H9 (cell line): ENCODE measurements at regions not wholly inside any gene's neighbourhood (a gene's known extent, or its start where the extent isn't known, plus 50 kb on each side); places are given as distances from the start of the nearest gene placed in this dataset.

Source experiments
- DNase-seq: peaks from one replicate; pipeline ENCODE4 v3.0.0-alpha.2; 2017
- H2AFZ ChIP-seq: one replicate; pipeline ENCODE4 v1.6.1; 2013; ENCODE audit warnings: mild to moderate bottlenecking, low read length, control low read depth, moderate library complexity
- H2AK5ac ChIP-seq: 2 replicates; pipeline ENCODE4 v1.6.1; 2013; ENCODE audit warnings: low read length, control low read depth, mixed read lengths; ENCODE audit not compliant: insufficient read length
- H2BK120ac ChIP-seq: one replicate; pipeline ENCODE4 v1.6.1; 2013; ENCODE audit warnings: low read depth, mild to moderate bottlenecking, low read length, control low read depth, inconsistent platforms; ENCODE audit not compliant: poor library complexity, severe bottlenecking
- H2BK12ac ChIP-seq: 2 replicates; pipeline ENCODE4 v1.6.1; 2013; ENCODE audit warnings: low read length, control low read depth, mixed read lengths, low read depth; ENCODE audit not compliant: insufficient read length
- H2BK15ac ChIP-seq: 2 replicates; pipeline ENCODE4 v1.6.1; 2013; ENCODE audit warnings: low read depth, low read length, control low read depth
- H2BK20ac ChIP-seq: one replicate; pipeline ENCODE4 v1.6.1; 2013; ENCODE audit warnings: low read depth, mild to moderate bottlenecking, low read length, control low read depth, inconsistent platforms; ENCODE audit not compliant: poor library complexity, severe bottlenecking
- H2BK5ac ChIP-seq: 2 replicates; pipeline ENCODE4 v1.6.1; 2013; ENCODE audit warnings: low read length, control low read depth, mixed read lengths; ENCODE audit not compliant: insufficient read length
- H3K14ac ChIP-seq: 2 replicates; pipeline ENCODE4 v1.6.1; 2013; ENCODE audit warnings: low read length, control low read depth; ENCODE audit not compliant: insufficient read depth
- H3K18ac ChIP-seq: 2 replicates; pipeline ENCODE4 v1.6.1; 2013; ENCODE audit warnings: low read depth, mild to moderate bottlenecking, mixed read lengths, low read length, control low read depth; ENCODE audit not compliant: insufficient read length
- H3K23ac ChIP-seq: 2 replicates; pipeline ENCODE4 v1.6.1; 2013; ENCODE audit warnings: low read length, control low read depth, mixed read lengths, low read depth; ENCODE audit not compliant: insufficient read length
- H3K23me2 ChIP-seq: 2 replicates; pipeline ENCODE4 v1.6.1; 2013; ENCODE audit warnings: low read depth, mild to moderate bottlenecking, mixed read lengths, low read length, control low read depth; ENCODE audit not compliant: insufficient read length, poor library complexity, severe bottlenecking
- H3K27ac ChIP-seq: 2 replicates; pipeline ENCODE4 v1.5.1; 2013; ENCODE audit warnings: low read length, control low read depth, mixed read lengths, low read depth; ENCODE audit not compliant: insufficient read length
- H3K27me3 ChIP-seq: 2 replicates; pipeline ENCODE4 v1.6.1; 2013; ENCODE audit warnings: low read length, control low read depth, inconsistent platforms; ENCODE audit not compliant: insufficient read depth
- H3K4ac ChIP-seq: 2 replicates; pipeline ENCODE4 v1.6.1; 2013; ENCODE audit warnings: low read depth, mild to moderate bottlenecking, control low read depth, inconsistent platforms, low read length, moderate library complexity
- H3K4me1 ChIP-seq: 2 replicates; pipeline ENCODE4 v1.6.1; 2013; ENCODE audit warnings: low read length, control low read depth, inconsistent platforms; ENCODE audit not compliant: insufficient read depth
- H3K4me2 ChIP-seq: 2 replicates; pipeline ENCODE4 v1.6.1; 2013; ENCODE audit warnings: low read length, control low read depth, mixed read lengths; ENCODE audit not compliant: insufficient read length, insufficient read depth
- H3K56ac ChIP-seq: 2 replicates; pipeline ENCODE4 v1.6.1; 2013; ENCODE audit warnings: low read depth, mild to moderate bottlenecking, mixed read lengths, low read length, control low read depth; ENCODE audit not compliant: insufficient read length
- H3K79me1 ChIP-seq: 2 replicates; pipeline ENCODE4 v1.6.1; 2013; ENCODE audit warnings: low read depth, mild to moderate bottlenecking, moderate library complexity, low read length, control low read depth, inconsistent platforms; ENCODE audit not compliant: insufficient read depth, poor library complexity, severe bottlenecking
- H3K79me2 ChIP-seq: 2 replicates; pipeline ENCODE4 v1.6.1; 2013; ENCODE audit warnings: low read length, control low read depth, inconsistent platforms; ENCODE audit not compliant: insufficient read depth
- H3K9ac ChIP-seq: 2 replicates; pipeline ENCODE4 v1.6.1; 2013; ENCODE audit warnings: low read length, control low read depth, mixed read lengths; ENCODE audit not compliant: insufficient read length; ENCODE audit errors: extremely low read depth
- H3K9me3 ChIP-seq: one replicate; pipeline ENCODE4 v1.6.1; 2013; ENCODE audit warnings: low read depth, low read length, inconsistent platforms; ENCODE audit not compliant: control insufficient read depth
- H3T11ph ChIP-seq: one replicate; pipeline ENCODE4 v1.6.1; 2013; ENCODE audit warnings: mild to moderate bottlenecking, low read length, control low read depth, inconsistent platforms
- H4K20me1 ChIP-seq: one replicate; pipeline ENCODE4 v1.6.1; 2013; ENCODE audit not compliant: control insufficient read depth, insufficient read length, insufficient read depth
- H4K5ac ChIP-seq: 2 replicates; pipeline ENCODE4 v1.6.1; 2013; ENCODE audit warnings: low read depth, mild to moderate bottlenecking, mixed read lengths, low read length, control low read depth; ENCODE audit not compliant: insufficient read length
- H4K8ac ChIP-seq: replicated peaks from 2 replicates; pipeline ENCODE4 v1.6.1; 2013; ENCODE audit warnings: low read length, control low read depth, mixed read lengths, low read depth; ENCODE audit not compliant: insufficient read length
- H4K91ac ChIP-seq: 2 replicates; pipeline ENCODE4 v1.6.1; 2013; ENCODE audit warnings: low read depth, mild to moderate bottlenecking, moderate library complexity, mixed read lengths, low read length, control low read depth; ENCODE audit not compliant: insufficient read length
- H3K27ac Mint-ChIP-seq, 3 experiments: 2 replicates in 2 of 3; 3 replicates in 1 of 3; pipeline ENCODE4 v1.8.0; 2020 to 2021; ENCODE audit warnings: mixed read lengths in 3 of 3, mild to moderate bottlenecking in 1 of 3, moderate library complexity in 1 of 3
- H3K27me3 Mint-ChIP-seq: 2 replicates; pipeline ENCODE4 v1.8.0; 2021; ENCODE audit warnings: low read depth, mild to moderate bottlenecking, moderate library complexity, mixed read lengths
- H3K36me3 Mint-ChIP-seq, 3 experiments: 2 replicates in 2 of 3; 3 replicates in 1 of 3; pipeline ENCODE4 v1.8.0; 2020 to 2021; ENCODE audit warnings: low read depth in 3 of 3, mixed read lengths in 3 of 3; ENCODE audit not compliant: insufficient read depth in 1 of 3
- H3K4me1 Mint-ChIP-seq, 2 experiments: 2 replicates each; pipeline ENCODE4 v1.8.0; 2020; ENCODE audit warnings: mixed read lengths in 2 of 2
- H3K4me3 Mint-ChIP-seq, 2 experiments: 2 replicates in 1 of 2; 3 replicates in 1 of 2; pipeline ENCODE4 v1.8.0; 2020 to 2021; ENCODE audit warnings: mild to moderate bottlenecking in 2 of 2, mixed read lengths in 2 of 2, moderate library complexity in 1 of 2
- H3K9me3 Mint-ChIP-seq, 2 experiments: 2 replicates in 1 of 2; 3 replicates in 1 of 2; pipeline ENCODE4 v1.8.0; 2020; ENCODE audit warnings: mild to moderate bottlenecking in 2 of 2, mixed read lengths in 2 of 2, moderate library complexity in 1 of 2
- CTCF ChIP-seq: fragments of 200-600 bp; sonication (generic); conservative IDR thresholded peaks from 3 replicates; pipeline ENCODE4 v1.8.0; 2021; ENCODE audit warnings: antibody characterized with exemption, mild to moderate bottlenecking
- WGBS: extraction: QIAGEN DNeasy Blood & Tissue Kit; methylation state at CpG from one replicate; pipeline ENCODE4 v1.1.7; 2013; ENCODE audit warnings: missing lambda C conversion rate, low lambda C conversion rate, mixed read lengths; ENCODE audit not compliant: insufficient read length; ENCODE audit errors: extremely low coverage; 5-methylcytosine and 5-hydroxymethylcytosine counted together

GRCh38 chr16:9370061-9370491 lies 278.6 kb downstream of the HAPSTR1 start:
- H2BK20ac ChIP-seq = no peak overlapping the region
- no peak overlapping the region for H2BK12ac ChIP-seq
- no peak overlapping the region for H3K14ac ChIP-seq
- H3K23ac ChIP-seq = no peak overlapping the region
- H3K9me3 ChIP-seq = no peaks in the 10 kb centered on the region
- no peak overlapping the region for H3K27ac ChIP-seq
- H3K27me3 ChIP-seq = no peaks in the 10 kb centered on the region
- H3K18ac ChIP-seq = no peak overlapping the region
- no peak overlapping the region for H4K8ac ChIP-seq
- H4K91ac ChIP-seq = no peak overlapping the region
- H4K5ac ChIP-seq = no peak overlapping the region
- H2BK5ac ChIP-seq = no peak overlapping the region
- no peaks in the 10 kb centered on the region for H3K4me1 ChIP-seq
- no peak overlapping the region for H2BK15ac ChIP-seq
- no peak overlapping the region for H3T11ph ChIP-seq
- H2BK120ac ChIP-seq = no peak overlapping the region
- H3K79me2 ChIP-seq = no peaks in the 10 kb centered on the region
- no peak for DNase-seq
- H3K9ac ChIP-seq = no peak overlapping the region
- peaks cover 6% of the 10 kb centered on the region for H3K27me3 Mint-ChIP-seq
- no peaks in the 10 kb centered on the region for H3K79me1 ChIP-seq
- no peaks in the 10 kb centered on the region for H3K36me3 Mint-ChIP-seq
- no CpG with 5 or more reads among the region's 9 CpGs for WGBS
- no peak overlapping the region for H3K27ac Mint-ChIP-seq
- no peaks in the 10 kb centered on the region for H3K23me2 ChIP-seq
- H4K20me1 ChIP-seq = no peaks in the 10 kb centered on the region
- H2AK5ac ChIP-seq = no peak overlapping the region
- no peak overlapping the region for H3K4me3 Mint-ChIP-seq
- H3K4ac ChIP-seq = no peak overlapping the region
- H3K4me1 Mint-ChIP-seq = peaks cover 18 to 20% of the 10 kb centered on the region in 2 experiments
- H3K56ac ChIP-seq = no peak overlapping the region
- peaks cover 0 to 2% of the 10 kb centered on the region in 2 experiments; a peak in 1 of 5 replicates for H3K9me3 Mint-ChIP-seq
- no peak for TF ChIP-seq CTCF
- H3K4me2 ChIP-seq = no peak overlapping the region
- H2AFZ ChIP-seq = no peak overlapping the region
